GM19025 (cell line): ENCODE measurements at regions not wholly inside any gene's neighbourhood (a gene's known extent, or its start where the extent isn't known, plus 50 kb on each side); places are given as distances from the start of the nearest gene placed in this dataset.
"Not testable (repeated sequence)": the region's sequence is repeated elsewhere in the genome, so short reads cannot be mapped to it uniquely, and the experiment has no call there.

Experiments used
- ATAC-seq: cut with Tn5 transposase; IDR thresholded peaks from one replicate; pipeline ENCODE4 v1.9.1; 2021; ENCODE audit warnings: mild to moderate bottlenecking, low read depth, moderate library complexity; ENCODE audit not compliant: unreplicated experiment

- ATAC-seq, result no peak
Measured at GRCh38 chr14:83101846-83102245, 1568.2 kb upstream of the SEL1L start.

DNA sequence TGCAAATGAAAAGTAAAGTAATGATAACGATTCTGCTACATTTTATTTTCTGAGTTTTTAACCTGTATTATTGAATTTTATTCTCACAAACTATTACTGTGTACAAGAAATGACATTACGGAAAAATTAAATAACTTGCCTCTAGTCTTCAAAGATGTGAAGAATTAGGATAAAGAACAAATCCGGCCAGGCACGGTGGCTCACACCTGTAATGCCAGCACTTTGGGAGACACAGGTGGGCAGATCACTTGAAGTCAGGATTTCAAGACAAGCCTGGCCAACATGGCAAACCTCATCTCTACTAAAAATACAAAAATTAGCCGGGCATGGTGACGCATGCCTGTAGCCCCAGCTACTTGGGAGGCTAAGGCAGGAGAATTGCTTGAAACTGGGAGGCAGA lies 1584.4 kb upstream of the SEL1L start:
- ATAC-seq, result no peak

- ATAC-seq, result no peak
Measured at GRCh38 chr14:83120187-83120586, 1586.5 kb upstream of the SEL1L start.

GRCh38 chr14:83126076-83126475 lies 1592.4 kb upstream of the SEL1L start:
- ATAC-seq, result no peak

DNA sequence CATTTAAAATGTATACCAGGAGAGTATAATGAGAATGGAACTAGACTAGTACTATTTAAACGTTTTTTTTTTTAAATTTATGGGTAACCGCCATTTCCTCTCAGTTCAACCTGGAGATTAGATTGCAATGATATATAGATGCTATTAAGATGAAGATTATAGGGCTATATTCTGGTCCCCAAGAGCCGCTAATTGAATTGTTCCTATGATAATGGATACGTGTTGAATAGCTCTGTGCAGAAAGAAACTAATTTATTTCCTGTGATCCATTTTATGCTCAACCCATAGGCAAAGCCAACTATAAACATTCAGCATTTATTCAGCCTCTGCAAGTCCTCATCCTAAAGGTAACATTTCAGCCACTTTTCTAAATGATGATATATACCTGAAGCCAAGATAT lies 1595.1 kb upstream of the SEL1L start:
- ATAC-seq, result no peak

- no peak for ATAC-seq
Measured at GRCh38 chr14:83129496-83129895, 1595.8 kb upstream of the SEL1L start.

- ATAC-seq, result no peak
Measured at GRCh38 chr14:83133981-83134645, 1600.5 kb upstream of the SEL1L start.

DNA sequence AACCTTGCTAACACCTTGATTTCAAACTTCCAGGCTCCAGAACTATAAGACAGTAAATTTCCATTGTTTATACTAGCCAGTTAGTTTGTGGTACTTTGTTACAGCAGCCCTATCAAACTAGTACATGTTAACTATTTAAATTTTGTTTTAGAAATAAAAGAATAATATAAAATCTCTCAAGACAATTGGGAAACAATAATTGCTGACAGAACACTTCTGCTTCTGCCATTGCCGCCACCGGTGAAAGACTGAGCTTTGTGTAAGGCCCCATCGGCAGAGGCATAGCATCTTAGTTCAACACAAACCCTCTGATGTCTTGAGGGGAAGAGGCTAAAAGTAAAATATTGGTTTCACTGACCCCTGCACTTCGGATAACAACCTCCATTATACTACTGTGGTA lies 1607.1 kb upstream of the SEL1L start:
- no peak for ATAC-seq

DNA sequence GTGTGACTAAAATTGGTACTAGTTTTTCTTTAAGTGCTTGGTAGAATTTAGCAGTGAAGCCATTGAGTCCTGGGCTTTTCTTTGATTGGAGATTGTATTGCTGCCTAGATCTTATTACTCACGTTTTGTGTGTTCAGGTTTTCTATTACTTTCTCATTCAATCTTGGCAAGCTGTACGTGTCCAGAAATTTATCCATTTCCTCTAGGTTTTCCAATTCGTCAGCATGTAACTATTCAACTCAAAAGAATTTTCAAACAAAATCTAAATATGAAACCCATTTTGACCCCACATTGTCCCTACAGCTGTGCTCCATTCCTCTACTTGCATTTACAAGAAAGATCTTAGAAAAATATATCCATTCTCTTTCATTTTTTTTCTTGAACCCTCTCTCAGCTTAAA lies 1613.4 kb upstream of the SEL1L start:
- no peak for ATAC-seq

GRCh38 chr14:83151571-83151970 lies 1617.9 kb upstream of the SEL1L start:
- no peak for ATAC-seq

DNA sequence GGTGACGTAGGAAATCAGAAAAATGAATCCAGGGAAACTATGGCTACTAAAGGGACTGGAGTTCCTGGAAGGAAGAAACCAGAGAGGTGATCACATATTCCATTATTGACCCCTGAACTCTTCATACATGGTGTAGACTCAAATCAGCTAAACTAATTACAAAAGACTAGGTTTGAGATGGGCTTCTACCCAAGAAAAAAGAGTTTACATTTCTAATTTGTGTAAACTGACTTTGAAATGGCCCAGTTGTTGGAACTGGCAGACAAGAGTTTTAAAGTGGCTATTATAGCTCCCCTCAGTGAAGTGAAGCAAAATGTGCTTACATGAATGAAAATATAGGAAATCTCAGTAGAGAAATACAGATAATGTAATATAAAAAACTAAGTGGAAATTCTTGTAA lies 1619.4 kb upstream of the SEL1L start:
- no peak for ATAC-seq

- no peak for ATAC-seq
Measured at GRCh38 chr14:83162361-83162929, 1628.8 kb upstream of the SEL1L start.

DNA sequence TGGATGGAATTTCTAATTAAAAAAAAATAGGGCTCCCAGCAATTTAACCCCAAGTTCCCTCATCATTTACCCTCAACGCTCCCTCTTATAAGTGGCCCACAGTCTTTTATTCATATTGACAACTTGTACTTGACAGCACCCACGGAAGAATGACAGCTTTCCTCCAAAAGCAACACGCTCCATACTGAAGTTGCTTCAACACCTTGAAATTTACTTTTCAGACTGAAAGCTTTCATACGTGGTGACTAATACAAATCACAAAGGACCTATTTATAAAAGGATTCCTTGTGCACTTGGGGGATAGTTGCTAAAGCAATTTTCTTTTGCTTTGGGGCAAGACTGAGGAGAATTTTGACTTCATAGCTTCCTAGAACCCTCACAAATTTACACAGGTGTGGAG lies 1629.4 kb upstream of the SEL1L start:
- no peak for ATAC-seq

GRCh38 chr14:83164016-83164415 lies 1630.4 kb upstream of the SEL1L start:
- no peak for ATAC-seq

GRCh38 chr14:83164591-83164990 lies 1630.9 kb upstream of the SEL1L start:
- ATAC-seq, result no peak

GRCh38 chr14:83170165-83170564 lies 1636.5 kb upstream of the SEL1L start:
- ATAC-seq, result no peak

- no peak for ATAC-seq
Measured at GRCh38 chr14:83171761-83172160, 1638.1 kb upstream of the SEL1L start.

GRCh38 chr14:83172363-83172762 lies 1638.7 kb upstream of the SEL1L start:
- ATAC-seq, result no peak

DNA sequence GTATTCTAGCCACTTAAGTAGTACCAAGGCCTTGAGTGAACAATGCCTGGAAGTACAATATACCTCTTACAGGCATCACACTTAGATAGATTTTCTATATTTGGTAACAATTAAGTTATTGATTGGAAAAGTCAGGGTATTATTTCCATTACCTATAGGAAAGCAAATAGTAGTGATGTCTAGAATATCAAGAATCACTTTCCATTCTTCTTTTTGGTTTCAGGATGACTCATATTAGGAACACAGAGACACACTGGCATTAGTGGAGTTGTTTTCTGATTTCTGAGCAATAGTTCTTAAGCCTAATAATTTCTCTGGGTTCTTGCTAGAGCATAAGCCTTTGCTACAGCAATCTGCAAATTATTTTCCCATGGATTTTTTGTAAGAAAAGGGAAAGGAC lies 1640.0 kb upstream of the SEL1L start:
- no peak for ATAC-seq

- no peak for ATAC-seq
Measured at GRCh38 chr14:83184531-83184930, 1650.9 kb upstream of the SEL1L start.

GRCh38 chr14:83188311-83188710 lies 1654.7 kb upstream of the SEL1L start:
- ATAC-seq, result not testable (repeated sequence)

GRCh38 chr14:83196236-83196635 lies 1662.6 kb upstream of the SEL1L start:
- no peak for ATAC-seq

- no peak for ATAC-seq
Measured at GRCh38 chr14:83197271-83197670, 1663.6 kb upstream of the SEL1L start.
